Keratinocyte (primary cell): ENCODE measurements at regions not wholly inside any gene's neighbourhood (a gene's known extent, or its start where the extent isn't known, plus 50 kb on each side); places are given as distances from the start of the nearest gene placed in this dataset.

Experiments
- DNase-seq: peaks from one replicate; pipeline ENCODE4 v3.0.0-alpha.2; 2011; ENCODE audit warnings: low read depth, missing footprints, low spot score
- FAIRE-seq: peaks from 2 replicates; lab custom pipeline; 2011; peaks lifted over from hg19 to GRCh38; lab: Jason Lieb, UNC
- H2AFZ ChIP-seq: 2 replicates; pipeline ENCODE4 v1.6.0; 2012; ENCODE audit warnings: low read length, control low read depth, inconsistent platforms; ENCODE audit not compliant: control insufficient read depth
- H3K27ac ChIP-seq: 2 replicates; pipeline ENCODE4 v1.5.1; 2011; ENCODE audit warnings: low read length; ENCODE audit not compliant: control insufficient read depth, insufficient read depth
- H3K27me3 ChIP-seq: 3 replicates; pipeline ENCODE4 v1.6.0; 2011; ENCODE audit warnings: low read length; ENCODE audit not compliant: control insufficient read depth, insufficient read depth; ENCODE audit errors: extremely low read depth
- H3K36me3 ChIP-seq, 2 experiments: 2 replicates in 1 of 2; 3 replicates in 1 of 2; pipeline ENCODE4 v1.5.1; 2011; ENCODE audit warnings: low read length in 2 of 2, mild to moderate bottlenecking in 1 of 2; ENCODE audit not compliant: control insufficient read depth in 2 of 2, insufficient read depth in 2 of 2; ENCODE audit errors: extremely low read depth in 1 of 2
- H3K4me1 ChIP-seq: 3 replicates; pipeline ENCODE4 v1.5.1; 2011; ENCODE audit warnings: low read length; ENCODE audit not compliant: control insufficient read depth, insufficient read depth; ENCODE audit errors: extremely low read depth
- H3K4me2 ChIP-seq: 3 replicates; pipeline ENCODE4 v1.6.0; 2011; ENCODE audit warnings: low read depth, low read length; ENCODE audit not compliant: control insufficient read depth, insufficient read depth; ENCODE audit errors: extremely low read depth
- H3K4me3 ChIP-seq, 3 experiments: fragments of 200-600 bp in 1 of 3; sonication (generic) in 1 of 3; 2 replicates in 2 of 3; 3 replicates in 1 of 3; pipeline ENCODE4 v1.5.1; 2011 to 2016; ENCODE audit warnings: low read length in 3 of 3, mild to moderate bottlenecking in 3 of 3, control low read depth in 2 of 3, inconsistent platforms in 1 of 3, low read depth in 1 of 3, mixed read lengths in 1 of 3, mixed run types in 1 of 3, moderate library complexity in 1 of 3; ENCODE audit not compliant: control insufficient read depth in 2 of 3, insufficient read depth in 2 of 3; ENCODE audit errors: extremely low read depth in 1 of 3
- H3K79me2 ChIP-seq: 2 replicates; pipeline ENCODE4 v1.6.0; 2012; ENCODE audit warnings: low read length; ENCODE audit not compliant: control insufficient read depth, insufficient read depth
- H3K9ac ChIP-seq: 3 replicates; pipeline ENCODE4 v1.6.0; 2011; ENCODE audit warnings: low read length; ENCODE audit not compliant: control insufficient read depth, insufficient read depth; ENCODE audit errors: extremely low read depth
- H3K9me1 ChIP-seq: 3 replicates; pipeline ENCODE4 v1.6.0; 2011; ENCODE audit warnings: low read length; ENCODE audit not compliant: control insufficient read depth, insufficient read depth; ENCODE audit errors: extremely low read depth
- H3K9me3 ChIP-seq: 2 replicates; pipeline ENCODE4 v1.5.1; 2012; ENCODE audit warnings: low read depth, low read length; ENCODE audit not compliant: control insufficient read depth
- H4K20me1 ChIP-seq: 3 replicates; pipeline ENCODE4 v1.6.0; 2011; ENCODE audit warnings: low read length; ENCODE audit not compliant: control insufficient read depth, insufficient read depth; ENCODE audit errors: extremely low read depth
- EZH2 ChIP-seq: IDR thresholded peaks from one replicate; pipeline ENCODE4 v1.6.1; 2012; ENCODE audit warnings: inconsistent platforms, mild to moderate bottlenecking, low read length, moderate library complexity
- dilution Hi-C: fragments of 300-500 bp; cut with MboI; formaldehyde crosslinking; loops from one replicate; pipeline ENCODE4 v1.7.0; 2020; ENCODE audit warnings: low sequenced_read_pairs; ENCODE audit not compliant: extremely low pct_ligation_motif_present
- TF ChIP-seq, protein P1 (sequence below), 3 experiments: IDR thresholded peaks in 1 of 3; conservative IDR thresholded peaks in 1 of 3; optimal IDR thresholded peaks in 1 of 3; 2 replicates in 2 of 3; 3 replicates in 1 of 3; pipeline versions ENCODE3 to v1.5.1; 2011; ENCODE audit warnings: low read length in 3 of 3, mild to moderate bottlenecking in 3 of 3, moderate library complexity in 2 of 3, control low read depth in 1 of 3, inconsistent platforms in 1 of 3; ENCODE audit not compliant: insufficient read depth in 2 of 3; ENCODE audit errors: extremely low read depth in 1 of 3

DNA sequence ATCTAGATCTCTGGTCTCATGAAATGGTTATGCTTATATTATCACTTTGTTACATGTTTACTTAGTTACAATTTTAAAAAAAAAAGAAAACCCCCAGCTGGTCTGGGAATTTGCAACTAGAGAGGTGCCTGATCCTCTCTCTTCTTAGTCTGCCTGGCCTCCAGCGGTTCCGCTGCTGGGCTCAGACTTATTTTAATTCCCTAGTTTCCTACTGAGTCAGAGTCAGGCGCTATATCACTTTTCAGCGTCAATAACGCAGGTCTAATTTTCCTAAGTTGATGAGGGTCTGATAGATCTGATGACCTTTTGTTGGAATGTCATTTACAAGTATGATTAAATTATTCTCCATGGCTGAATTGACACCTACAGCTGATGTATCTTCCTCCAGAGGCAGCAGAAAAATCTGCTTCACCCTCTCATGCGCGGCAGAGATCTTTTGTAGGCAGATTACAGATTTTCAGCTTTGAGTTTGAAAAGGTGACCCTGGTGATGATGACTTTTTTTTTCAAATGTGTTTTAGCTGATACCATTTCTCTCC lies 391.0 kb downstream of the CBLN4 start:
- no peaks in the 10 kb centered on the region for H3K4me1 ChIP-seq
- H3K9me3 ChIP-seq, result no peaks in the 10 kb centered on the region
- FAIRE-seq (no peak), DNase-seq (no peak)
- no peak overlapping the region for H3K27ac ChIP-seq
- TF ChIP-seq, protein P1, sequence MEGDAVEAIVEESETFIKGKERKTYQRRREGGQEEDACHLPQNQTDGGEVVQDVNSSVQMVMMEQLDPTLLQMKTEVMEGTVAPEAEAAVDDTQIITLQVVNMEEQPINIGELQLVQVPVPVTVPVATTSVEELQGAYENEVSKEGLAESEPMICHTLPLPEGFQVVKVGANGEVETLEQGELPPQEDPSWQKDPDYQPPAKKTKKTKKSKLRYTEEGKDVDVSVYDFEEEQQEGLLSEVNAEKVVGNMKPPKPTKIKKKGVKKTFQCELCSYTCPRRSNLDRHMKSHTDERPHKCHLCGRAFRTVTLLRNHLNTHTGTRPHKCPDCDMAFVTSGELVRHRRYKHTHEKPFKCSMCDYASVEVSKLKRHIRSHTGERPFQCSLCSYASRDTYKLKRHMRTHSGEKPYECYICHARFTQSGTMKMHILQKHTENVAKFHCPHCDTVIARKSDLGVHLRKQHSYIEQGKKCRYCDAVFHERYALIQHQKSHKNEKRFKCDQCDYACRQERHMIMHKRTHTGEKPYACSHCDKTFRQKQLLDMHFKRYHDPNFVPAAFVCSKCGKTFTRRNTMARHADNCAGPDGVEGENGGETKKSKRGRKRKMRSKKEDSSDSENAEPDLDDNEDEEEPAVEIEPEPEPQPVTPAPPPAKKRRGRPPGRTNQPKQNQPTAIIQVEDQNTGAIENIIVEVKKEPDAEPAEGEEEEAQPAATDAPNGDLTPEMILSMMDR (optimal IDR thresholded peaks at IDR 0.05 in 1 of 3, IDR thresholded peaks at IDR 0.05 in 1 of 3, conservative IDR thresholded peaks at IDR 0.05 in 1 of 3; ENCODE audit: extremely low read depth in 1 of 3, insufficient read depth in 2 of 3, low read length in 3 of 3), result no peak
- TF ChIP-seq EZH2, result no peak
- H3K27me3 ChIP-seq, result no peaks in the 10 kb centered on the region
- H3K36me3 ChIP-seq, result no peaks in the 10 kb centered on the region
- H4K20me1 ChIP-seq, result no peaks in the 10 kb centered on the region
- H3K4me2 ChIP-seq, result no peak overlapping the region
- H3K9me1 ChIP-seq, result no peaks in the 10 kb centered on the region
- no peaks in the 10 kb centered on the region for H3K79me2 ChIP-seq
- H2AFZ ChIP-seq, result no peak overlapping the region
- H3K4me3 ChIP-seq, result no peak overlapping the region
- no peak overlapping the region for H3K9ac ChIP-seq
- dilution Hi-C loops, result no loop called here

DNA sequence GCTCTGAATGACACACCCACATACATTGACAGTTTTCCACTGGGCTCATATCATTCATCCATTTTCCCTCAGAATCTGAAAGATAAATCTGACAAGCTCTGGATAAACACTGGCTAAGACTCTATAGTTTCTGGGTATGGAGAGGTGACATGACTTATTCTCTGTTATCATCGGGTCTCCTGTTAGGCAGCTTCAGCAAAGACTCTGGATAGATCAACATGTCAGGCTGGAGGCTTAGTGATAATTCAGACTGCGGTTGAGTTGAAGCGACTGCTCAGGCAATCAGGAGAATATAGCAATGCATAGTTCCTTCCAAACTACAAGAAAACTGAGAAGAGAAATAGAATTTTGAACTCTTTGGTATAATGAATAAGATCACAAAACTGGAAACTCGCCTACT lies 394.6 kb downstream of the CBLN4 start:
- H3K4me3 ChIP-seq, result no peak overlapping the region
- FAIRE-seq (no peak), DNase-seq (no peak)
- H3K9ac ChIP-seq, result no peak overlapping the region
- dilution Hi-C loops, result no loop called here
- no peak overlapping the region for H3K4me2 ChIP-seq
- no peaks in the 10 kb centered on the region for H3K79me2 ChIP-seq
- no peaks in the 10 kb centered on the region for H3K9me3 ChIP-seq
- no peaks in the 10 kb centered on the region for H3K4me1 ChIP-seq
- H4K20me1 ChIP-seq, result no peaks in the 10 kb centered on the region
- H3K9me1 ChIP-seq, result no peaks in the 10 kb centered on the region
- H3K36me3 ChIP-seq, result no peaks in the 10 kb centered on the region
- H3K27me3 ChIP-seq, result no peaks in the 10 kb centered on the region
- H3K27ac ChIP-seq, result no peak overlapping the region
- no peak overlapping the region for H2AFZ ChIP-seq
- TF ChIP-seq EZH2, result no peak
- TF ChIP-seq, protein P1 (optimal IDR thresholded peaks at IDR 0.05 in 1 of 3, IDR thresholded peaks at IDR 0.05 in 1 of 3, conservative IDR thresholded peaks at IDR 0.05 in 1 of 3; ENCODE audit: extremely low read depth in 1 of 3, insufficient read depth in 2 of 3, low read length in 3 of 3), result no peak
